Neural crest cell (in vitro differentiated cells): ENCODE measurements at regions not wholly inside any gene's neighbourhood (a gene's known extent, or its start where the extent isn't known, plus 50 kb on each side); places are given as distances from the start of the nearest gene placed in this dataset.
"Not testable (repeated sequence)": the region's sequence is repeated elsewhere in the genome, so short reads cannot be mapped to it uniquely, and the experiment has no call there.

ENCODE experiments used
- DNase-seq: peaks from one replicate; pipeline ENCODE4 v3.0.0; 2021; ENCODE audit warnings: low read depth, mixed read lengths, low spot score
- H3K27ac Mint-ChIP-seq: one replicate; pipeline ENCODE4 v1.8.0; 2021; ENCODE audit warnings: mild to moderate bottlenecking, mixed read lengths; ENCODE audit not compliant: unreplicated experiment
- H3K27me3 Mint-ChIP-seq: 2 replicates; pipeline ENCODE4 v1.8.0; 2021; ENCODE audit warnings: low read depth, mild to moderate bottlenecking, mixed read lengths
- H3K36me3 Mint-ChIP-seq: 2 replicates; pipeline ENCODE4 v1.8.0; 2021; ENCODE audit warnings: low read depth, mild to moderate bottlenecking, mixed read lengths
- H3K4me1 Mint-ChIP-seq: 2 replicates; pipeline ENCODE4 v1.8.0; 2021; ENCODE audit warnings: mixed read lengths
- H3K4me3 Mint-ChIP-seq: one replicate; pipeline ENCODE4 v1.8.0; 2021; ENCODE audit warnings: mild to moderate bottlenecking, mixed read lengths
- H3K9me3 Mint-ChIP-seq: 2 replicates; pipeline ENCODE4 v1.8.0; 2021; ENCODE audit warnings: mixed read lengths
- CTCF ChIP-seq: fragments of 200-600 bp; sonication (generic); conservative IDR thresholded peaks from 2 replicates; pipeline ENCODE4 v1.5.0; 2021; ENCODE audit warnings: antibody characterized with exemption, mild to moderate bottlenecking

GRCh38 chr5:167850911-167851310 is 440.5 kb upstream of the WWC1 start:
- Mint-ChIP-seq H3K4me3 (no peak overlapping the region), H3K27ac (no peak overlapping the region), H3K27me3 (no peaks in the 10 kb centered on the region), H3K9me3 (no peaks in the 10 kb centered on the region), H3K36me3 (peaks cover 3% of the 10 kb centered on the region), H3K4me1 (no peaks in the 10 kb centered on the region)
- no peak for DNase-seq
- no peak for TF ChIP-seq CTCF

GRCh38 chr5:167851416-167851815 is 440.0 kb upstream of the WWC1 start:
- TF ChIP-seq CTCF = no peak
- H3K27me3 Mint-ChIP-seq = no peaks in the 10 kb centered on the region

GRCh38 chr5:167852515-167852914 is 438.9 kb upstream of the WWC1 start:
- peaks cover 3% of the 10 kb centered on the region for H3K36me3 Mint-ChIP-seq
- no peaks in the 10 kb centered on the region for H3K4me1 Mint-ChIP-seq
- H3K4me3 Mint-ChIP-seq = no peak overlapping the region
- H3K9me3 Mint-ChIP-seq = no peaks in the 10 kb centered on the region
- H3K27me3 Mint-ChIP-seq = no peaks in the 10 kb centered on the region
- H3K27ac Mint-ChIP-seq = no peak overlapping the region
- no peak for DNase-seq
- no peak for TF ChIP-seq CTCF

More at GRCh38 chr5:167851416-167851815, 440.0 kb upstream of the WWC1 start:
- Mint-ChIP-seq H3K4me3 (no peak overlapping the region), H3K36me3 (peaks cover 3% of the 10 kb centered on the region), H3K9me3 (no peaks in the 10 kb centered on the region), H3K4me1 (no peaks in the 10 kb centered on the region), H3K27ac (no peak overlapping the region)
- DNase-seq = no peak

GRCh38 chr5:167853421-167853820 is 438.0 kb upstream of the WWC1 start:
- Mint-ChIP-seq H3K36me3 (peaks cover 10% of the 10 kb centered on the region), H3K27ac (no peak overlapping the region), H3K4me3 (no peak overlapping the region), H3K27me3 (no peaks in the 10 kb centered on the region), H3K4me1 (no peaks in the 10 kb centered on the region), H3K9me3 (no peaks in the 10 kb centered on the region)
- TF ChIP-seq CTCF = no peak
- no peak for DNase-seq

GRCh38 chr5:167855818-167856217 is 435.6 kb upstream of the WWC1 start:
- no peak for DNase-seq
- TF ChIP-seq CTCF = no peak
- H3K27ac Mint-ChIP-seq = no peak overlapping the region

GRCh38 chr5:167857321-167857720 is 434.1 kb upstream of the WWC1 start:
- no peak for DNase-seq
- TF ChIP-seq CTCF = no peak
- Mint-ChIP-seq H3K27ac (no peak overlapping the region), H3K4me1 (no peaks in the 10 kb centered on the region), H3K4me3 (no peak overlapping the region), H3K36me3 (peaks cover 10% of the 10 kb centered on the region), H3K9me3 (peaks cover 3% of the 10 kb centered on the region), H3K27me3 (no peaks in the 10 kb centered on the region)

More at GRCh38 chr5:167855818-167856217, 435.6 kb upstream of the WWC1 start:
- no peaks in the 10 kb centered on the region for H3K9me3 Mint-ChIP-seq
- H3K4me3 Mint-ChIP-seq = no peak overlapping the region
- no peaks in the 10 kb centered on the region for H3K4me1 Mint-ChIP-seq
- H3K36me3 Mint-ChIP-seq = peaks cover 7% of the 10 kb centered on the region
- no peaks in the 10 kb centered on the region for H3K27me3 Mint-ChIP-seq

GRCh38 chr5:167858186-167858855 is 433.1 kb upstream of the WWC1 start:
- not testable (repeated sequence) for H3K27me3 Mint-ChIP-seq, H3K4me1 Mint-ChIP-seq, H3K36me3 Mint-ChIP-seq, H3K9me3 Mint-ChIP-seq, H3K4me3 Mint-ChIP-seq, H3K27ac Mint-ChIP-seq, DNase-seq
